ENCODE measurements at regions not wholly inside any gene's neighbourhood (a gene's known extent, or its start where the extent isn't known, plus 50 kb on each side); places are given as distances from the start of the nearest gene placed in this dataset.

GRCh38 chr10:117674646-117675045 is 132.1 kb downstream of the EMX2 start:
- Mint-ChIP-seq H3K27ac (ENCODE audit: unreplicated experiment) (no peak overlapping the region), H3K4me1 (ENCODE audit: low read depth) (peaks cover 8% of the 10 kb centered on the region)

GRCh38 chr10:117675514-117676055 is 133.0 kb downstream of the EMX2 start:
- Mint-ChIP-seq H3K4me3 (ENCODE audit: unreplicated experiment) (no peak overlapping the region), H3K36me3 (ENCODE audit: low read depth) (no peaks in the 10 kb centered on the region), H3K27ac (ENCODE audit: unreplicated experiment) (no peak overlapping the region), H3K27me3 (ENCODE audit: low read depth) (no peaks in the 10 kb centered on the region), H3K9me3 (ENCODE audit: low read depth) (no peaks in the 10 kb centered on the region), H3K4me1 (ENCODE audit: low read depth) (peaks cover 8% of the 10 kb centered on the region)
- DNase-seq (ENCODE audit: low spot score), result no peak
- TF ChIP-seq CTCF (IDR thresholded peaks at IDR 0.05), result no peak

More at GRCh38 chr10:117674646-117675045, 132.1 kb downstream of the EMX2 start:
- Mint-ChIP-seq H3K4me3 (ENCODE audit: unreplicated experiment) (no peak overlapping the region), H3K36me3 (ENCODE audit: low read depth) (no peaks in the 10 kb centered on the region), H3K9me3 (ENCODE audit: low read depth) (no peaks in the 10 kb centered on the region), H3K27me3 (ENCODE audit: low read depth) (no peaks in the 10 kb centered on the region)
- DNase-seq (ENCODE audit: low spot score), result no peak
- TF ChIP-seq CTCF (IDR thresholded peaks at IDR 0.05), result no peak

- Mint-ChIP-seq H3K9me3 (ENCODE audit: low read depth) (no peaks in the 10 kb centered on the region), H3K27ac (ENCODE audit: unreplicated experiment) (no peak overlapping the region), H3K36me3 (ENCODE audit: low read depth) (no peaks in the 10 kb centered on the region), H3K4me3 (ENCODE audit: unreplicated experiment) (no peak overlapping the region), H3K4me1 (ENCODE audit: low read depth) (peaks cover 8% of the 10 kb centered on the region), H3K27me3 (ENCODE audit: low read depth) (no peaks in the 10 kb centered on the region)
- TF ChIP-seq CTCF (IDR thresholded peaks at IDR 0.05), result no peak
- DNase-seq (ENCODE audit: low spot score), result no peak
Observed at GRCh38 chr10:117677239-117677638, 134.7 kb downstream of the EMX2 start.

GRCh38 chr10:117677890-117678500 is 135.4 kb downstream of the EMX2 start:
- H3K27ac Mint-ChIP-seq (ENCODE audit: unreplicated experiment), result no peak overlapping the region
- TF ChIP-seq CTCF (IDR thresholded peaks at IDR 0.05), result no peak
- H3K27me3 Mint-ChIP-seq (ENCODE audit: low read depth), result no peaks in the 10 kb centered on the region
- H3K9me3 Mint-ChIP-seq (ENCODE audit: low read depth), result no peaks in the 10 kb centered on the region
- H3K4me1 Mint-ChIP-seq (ENCODE audit: low read depth), result peaks cover 8% of the 10 kb centered on the region
- H3K4me3 Mint-ChIP-seq (ENCODE audit: unreplicated experiment), result no peak overlapping the region
- H3K36me3 Mint-ChIP-seq (ENCODE audit: low read depth), result no peaks in the 10 kb centered on the region
- DNase-seq (ENCODE audit: low spot score), result no peak

- no peak overlapping the region for H3K4me3 Mint-ChIP-seq (ENCODE audit: unreplicated experiment)
- no peaks in the 10 kb centered on the region for H3K36me3 Mint-ChIP-seq (ENCODE audit: low read depth)
- DNase-seq (ENCODE audit: low spot score), result no peak
- TF ChIP-seq CTCF (IDR thresholded peaks at IDR 0.05), result no peak
- H3K9me3 Mint-ChIP-seq (ENCODE audit: low read depth), result no peaks in the 10 kb centered on the region
- H3K4me1 Mint-ChIP-seq (ENCODE audit: low read depth), result peaks cover 9% of the 10 kb centered on the region
- H3K27me3 Mint-ChIP-seq (ENCODE audit: low read depth), result peaks cover 3% of the 10 kb centered on the region
- no peak overlapping the region for H3K27ac Mint-ChIP-seq (ENCODE audit: unreplicated experiment)
Observed at GRCh38 chr10:117680601-117681000, 138.1 kb downstream of the EMX2 start.
